Thyroid gland (tissue), 4 donors: ENCODE measurements at regions not wholly inside any gene's neighbourhood (a gene's known extent, or its start where the extent isn't known, plus 50 kb on each side); places are given as distances from the start of the nearest gene placed in this dataset.

ENCODE experiments used
- DNase-seq, 2 donors: peaks; one replicate each; pipeline ENCODE4 v3.0.0-alpha.2; 2019
- H3K27ac ChIP-seq, 3 donors: fragments of 200-600 bp; sonication (generic); 1 replicate in 2 of 3; 2 replicates in 1 of 3; pipeline ENCODE4 v1.5.1; 2016 to 2019; ENCODE audit warnings: mild to moderate bottlenecking in 1 of 3, moderate library complexity in 1 of 3
- H3K27me3 ChIP-seq: fragments of 200-600 bp; sonication (generic); one replicate; pipeline ENCODE4 v1.5.1; 2019
- H3K36me3 ChIP-seq, 2 donors: fragments of 200-600 bp; sonication (generic); one replicate each; pipeline ENCODE4 v1.5.1; 2016 to 2019
- H3K4me1 ChIP-seq, 2 donors: fragments of 200-600 bp; sonication (generic); one replicate each; pipeline ENCODE4 v1.5.1; 2017 to 2019
- H3K4me3 ChIP-seq, 3 donors: fragments of 200-600 bp; sonication (generic); replicated peaks in 1 of 3; 1 replicate in 2 of 3; 2 replicates in 1 of 3; pipeline ENCODE4 v1.5.1; 2016; ENCODE audit warnings: mild to moderate bottlenecking in 1 of 3
- H3K9me3 ChIP-seq: fragments of 200-600 bp; sonication (generic); one replicate; pipeline ENCODE4 v1.5.1; 2017
- CTCF ChIP-seq, 6 experiments: fragments of 200-600 bp in 3 of 6; fragments of 450-650 bp in 3 of 6; sonication (generic) in 3 of 6; IDR thresholded peaks; one replicate each; pipeline ENCODE4 v1.5.1; 2016 to 2019; ENCODE audit warnings: antibody characterized with exemption in 6 of 6, mild to moderate bottlenecking in 2 of 6, inconsistent platforms in 1 of 6, moderate library complexity in 1 of 6
- POLR2A ChIP-seq, 2 donors: fragments of 450-650 bp; IDR thresholded peaks; one replicate each; pipeline ENCODE4 v1.6.1; 2017; ENCODE audit warnings: antibody characterized with exemption in 2 of 2, mild to moderate bottlenecking in 2 of 2, moderate library complexity in 1 of 2
- WGBS, 2 donors: methylation state at CpG; one replicate each; pipeline ENCODE4 v1.1.5; 2017; 5-methylcytosine and 5-hydroxymethylcytosine counted together
- intact Hi-C: fragments of 100-400 bp; cut with DNase I; formaldehyde crosslinking; loops from one replicate; pipeline ENCODE4 v1.15.1; 2023

- Histone ChIP-seq H3K36me3 (no peaks in the 10 kb centered on the region), H3K27ac (no peak overlapping the region), H3K9me3 (no peaks in the 10 kb centered on the region), H3K27me3 (no peaks in the 10 kb centered on the region), H3K4me1 (no peaks in the 10 kb centered on the region), H3K4me3 (no peak overlapping the region)
- DNase-seq = no peak
- TF ChIP-seq CTCF (IDR thresholded peaks at IDR 0.05) (no peak), POLR2A (IDR thresholded peaks at IDR 0.05) (no peak)
- intact Hi-C loops = no loop called here
- 87 to 98% methylated on average over 1 of the region's 1 CpG for WGBS, 2 donors
Measured at GRCh38 chr5:8895599-8895998, 650.3 kb downstream of the SEMA5A start.

DNA sequence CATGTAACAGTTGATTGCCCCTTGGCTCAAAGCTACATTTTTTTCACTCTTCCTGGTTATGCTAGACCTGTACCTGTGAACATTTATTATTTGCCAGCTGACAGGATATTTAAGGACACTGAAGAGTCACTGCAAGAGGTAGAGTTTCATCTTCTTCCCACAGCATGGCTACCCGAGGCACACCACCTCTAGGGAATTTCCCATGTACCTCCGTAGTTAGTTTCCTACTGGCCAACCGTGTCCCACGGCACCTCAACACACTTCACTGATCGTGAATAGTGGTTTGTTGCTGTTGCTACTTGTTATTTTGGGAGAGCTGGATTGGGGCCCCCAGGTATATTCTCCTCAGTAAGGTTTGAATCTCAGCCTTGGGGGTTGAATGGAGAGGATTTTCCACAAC lies 648.6 kb downstream of the SEMA5A start:
- WGBS, 2 donors = 21 to 42% methylated on average over 5 of the region's 5 CpGs
- no peak overlapping the region for H3K4me3 ChIP-seq
- intact Hi-C loops = no loop called here

GRCh38 chr5:8905021-8905420 lies 640.9 kb downstream of the SEMA5A start:
- H3K27ac ChIP-seq = no peak overlapping the region
- no peaks in the 10 kb centered on the region for H3K4me1 ChIP-seq
- DNase-seq = peak; percentile 18 to 40
- H3K27me3 ChIP-seq = no peaks in the 10 kb centered on the region
- 11 to 14% methylated on average over 2 of the region's 2 CpGs for WGBS, 2 donors
- no peaks in the 10 kb centered on the region for H3K36me3 ChIP-seq
- TF ChIP-seq CTCF (IDR thresholded peaks at IDR 0.05) = no peak
- intact Hi-C loops = no loop called here
- H3K9me3 ChIP-seq = no peaks in the 10 kb centered on the region
- H3K4me3 ChIP-seq = no peak overlapping the region

More for the DNA sequence above, 648.6 kb downstream of the SEMA5A start:
- no peak overlapping the region for H3K27ac ChIP-seq
- no peaks in the 10 kb centered on the region for H3K4me1 ChIP-seq
- no peaks in the 10 kb centered on the region for H3K27me3 ChIP-seq
- DNase-seq = peak; percentile 48 to 63
- H3K9me3 ChIP-seq = no peaks in the 10 kb centered on the region
- no peaks in the 10 kb centered on the region for H3K36me3 ChIP-seq
- TF ChIP-seq POLR2A (IDR thresholded peaks at IDR 0.05) (no peak), CTCF (IDR thresholded peaks at IDR 0.05) (no peak)

DNA sequence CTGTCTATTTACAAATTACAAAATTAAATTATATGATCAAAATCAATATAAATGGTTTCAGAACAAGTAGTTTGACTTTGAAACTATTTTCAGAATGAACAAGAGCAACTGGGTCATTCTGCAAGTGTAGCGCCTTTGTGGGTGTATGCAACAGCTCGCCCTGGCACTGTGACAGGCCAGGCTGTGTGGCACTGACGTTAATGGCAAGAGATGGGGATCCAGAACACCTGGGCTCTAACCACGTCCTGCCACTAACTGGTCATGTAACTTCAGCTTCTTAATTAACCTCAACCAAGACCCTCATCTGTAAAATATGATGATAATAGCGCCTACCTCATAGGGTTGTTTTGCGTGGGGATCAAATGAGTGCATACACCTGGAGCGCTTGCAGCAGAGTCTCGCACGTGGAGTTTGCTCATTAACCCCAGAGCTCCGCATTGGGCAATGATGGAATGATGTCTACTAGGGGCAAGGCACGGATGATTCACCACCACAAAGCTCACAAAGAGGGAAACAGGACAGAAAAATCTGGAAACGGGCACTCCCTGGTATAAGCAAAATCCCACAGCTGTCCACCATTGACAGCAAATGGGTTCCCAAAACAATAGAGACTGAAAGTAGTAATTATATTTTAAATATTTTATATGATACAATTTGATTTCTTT lies 639.4 kb downstream of the SEMA5A start:
- Histone ChIP-seq H3K4me1 (no peaks in the 10 kb centered on the region), H3K4me3 (no peak overlapping the region), H3K9me3 (no peaks in the 10 kb centered on the region), H3K27me3 (no peaks in the 10 kb centered on the region), H3K27ac (no peak overlapping the region), H3K36me3 (no peaks in the 10 kb centered on the region)
- TF ChIP-seq CTCF (IDR thresholded peaks at IDR 0.05) (no peak), POLR2A (IDR thresholded peaks at IDR 0.05) (no peak)
- no peak for DNase-seq
- intact Hi-C loops = no loop called here
- WGBS, 2 donors = 92 to 96% methylated on average over 12 of the region's 12 CpGs

GRCh38 chr5:8907168-8907868 lies 638.6 kb downstream of the SEMA5A start:
- DNase-seq = no peak
- no peak overlapping the region for H3K27ac ChIP-seq
- intact Hi-C loops = no loop called here
- whole genome bisulfite sequencing, 2 donors = 88 to 93% methylated on average over 8 of the region's 8 CpGs
- no peak for TF ChIP-seq CTCF (IDR thresholded peaks at IDR 0.05)
- TF ChIP-seq POLR2A (IDR thresholded peaks at IDR 0.05) = no peak
- no peaks in the 10 kb centered on the region for H3K9me3 ChIP-seq
- H3K27me3 ChIP-seq = no peaks in the 10 kb centered on the region
- H3K36me3 ChIP-seq = no peaks in the 10 kb centered on the region
- H3K4me3 ChIP-seq = no peak overlapping the region
- H3K4me1 ChIP-seq = no peaks in the 10 kb centered on the region
